ENCODE measurements at regions not wholly inside any gene's neighbourhood (a gene's known extent, or its start where the extent isn't known, plus 50 kb on each side); places are given as distances from the start of the nearest gene placed in this dataset.

DNA sequence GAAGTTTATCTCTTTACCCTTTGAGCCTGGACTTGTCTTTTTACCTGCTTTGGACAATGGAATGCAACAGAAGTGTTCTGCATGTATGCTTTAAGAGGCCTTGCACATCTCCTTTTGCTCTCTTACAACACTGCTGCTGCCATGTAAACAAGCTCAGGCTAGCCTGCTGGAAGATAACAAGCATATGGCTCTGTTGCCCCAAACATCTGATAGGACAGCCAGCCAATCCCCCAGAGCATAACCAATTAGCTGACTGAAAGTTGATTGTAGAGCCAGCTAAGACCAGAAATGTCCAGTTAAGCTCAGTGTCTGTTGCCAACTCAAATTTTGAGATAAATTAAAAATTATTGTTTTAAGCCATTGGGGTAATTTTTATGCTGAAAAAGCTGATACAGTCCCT, 510.6 kb upstream of the CNKSR2 start:
- no peak for DNase-seq (ENCODE audit: low read depth)

GRCh38 chrX:20861113-20861512, 513.1 kb upstream of the CNKSR2 start:
- no peak for DNase-seq (ENCODE audit: low read depth)

DNA sequence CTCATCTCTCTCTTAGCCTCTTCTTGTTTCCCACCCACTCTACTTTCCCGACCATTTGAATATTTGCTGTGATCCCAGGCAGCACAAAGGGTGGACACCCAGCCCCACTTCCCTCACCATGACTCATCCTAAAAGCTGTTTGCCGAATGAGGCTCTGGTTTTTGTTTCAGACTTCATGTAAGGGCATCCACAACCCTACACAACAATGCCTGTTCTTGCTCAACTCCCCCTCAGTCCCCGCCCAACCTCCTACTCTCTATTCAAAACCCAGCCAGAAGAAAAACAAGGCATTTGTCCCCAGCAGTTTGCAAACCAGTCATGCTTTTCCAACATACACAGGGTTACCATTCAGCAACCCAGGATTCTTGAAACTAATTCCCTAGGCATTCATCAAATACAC, 516.5 kb upstream of the CNKSR2 start:
- DNase-seq (ENCODE audit: low read depth): no peak

DNA sequence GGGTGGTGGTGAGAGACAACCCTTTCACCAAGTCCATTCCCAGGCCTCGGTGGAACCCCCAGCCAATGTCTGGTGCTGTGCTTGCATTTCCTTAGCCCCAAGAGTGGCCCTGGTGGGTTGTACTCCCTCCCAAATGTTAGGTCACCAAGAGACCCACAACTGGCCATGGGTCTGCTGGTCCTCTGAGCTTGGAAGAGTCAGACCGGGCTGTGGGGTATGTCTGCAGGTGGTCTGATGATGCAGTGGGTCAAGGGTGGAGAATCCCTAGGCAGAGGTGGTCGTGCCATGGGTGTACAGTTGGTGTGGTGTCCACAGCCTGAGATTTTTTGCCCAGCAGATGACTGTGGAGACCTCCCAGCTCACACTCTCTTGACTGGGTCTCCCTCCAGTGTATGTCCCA, 535.7 kb upstream of the CNKSR2 start:
- DNase-seq (ENCODE audit: low read depth): no peak

DNA sequence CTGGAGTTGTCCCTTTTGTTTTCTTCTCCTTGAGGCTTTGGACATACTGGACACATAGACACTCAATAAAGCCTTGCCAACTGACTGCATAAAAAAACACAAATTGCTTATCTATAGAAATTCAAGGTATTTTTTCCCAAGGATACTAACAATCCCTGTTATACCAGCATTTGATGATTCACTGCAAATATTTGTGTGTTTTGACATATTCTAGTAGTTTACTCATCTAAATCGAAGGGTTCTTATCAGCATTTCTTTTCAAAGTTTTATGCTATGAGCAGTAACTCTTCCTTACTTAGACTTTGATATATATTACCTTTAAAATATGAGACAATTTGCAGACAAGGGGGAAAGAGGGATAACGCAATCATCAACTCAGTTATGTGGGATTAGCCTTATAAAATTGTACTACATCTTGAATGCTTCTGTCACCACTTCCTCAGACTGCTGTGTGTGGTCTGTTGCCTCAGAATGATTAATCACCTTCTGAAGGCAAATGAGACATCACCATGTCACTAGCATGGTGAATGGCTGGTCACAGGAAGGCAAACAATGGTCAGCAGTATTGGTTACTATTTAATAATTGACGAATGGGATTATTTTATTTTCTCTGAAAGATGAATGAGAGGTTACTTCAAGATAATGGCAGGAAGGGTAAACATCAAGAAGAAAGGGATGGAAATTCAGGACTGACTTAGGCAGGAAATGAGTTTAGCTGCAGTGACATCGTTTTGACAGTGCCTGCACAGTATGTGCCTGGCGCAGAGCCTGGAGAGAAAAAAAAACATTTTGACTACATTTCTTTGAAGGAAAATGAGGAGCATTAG, 544.3 kb upstream of the CNKSR2 start:
- DNase-seq (ENCODE audit: low read depth): no peak

GRCh38 chrX:20825984-20826383, 548.2 kb upstream of the CNKSR2 start:
- DNase-seq (ENCODE audit: low read depth): no peak

DNA sequence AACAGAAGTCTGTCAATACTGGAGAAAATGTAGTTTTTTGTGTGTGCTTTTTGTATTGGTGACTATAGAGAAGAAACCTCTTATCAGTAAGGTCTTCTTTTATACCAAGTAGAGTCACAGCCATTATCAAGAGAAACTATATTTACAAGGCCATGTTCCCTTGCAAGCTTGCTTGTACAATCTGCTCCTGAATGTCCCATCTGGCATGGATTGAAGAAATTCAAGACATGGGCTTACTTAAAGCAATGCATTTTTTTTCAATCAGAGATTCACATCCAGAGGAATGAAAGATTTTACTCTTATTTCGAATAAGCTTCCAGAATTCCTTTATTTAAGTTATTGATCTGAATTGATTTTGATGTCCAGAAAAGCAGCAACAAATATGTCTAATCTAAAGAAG, 537.3 kb upstream of the RPS6KA3 start:
- no peak for DNase-seq (ENCODE audit: low read depth)

GRCh38 chrX:20802036-20802435, 535.3 kb upstream of the RPS6KA3 start:
- DNase-seq (ENCODE audit: low read depth): no peak

DNA sequence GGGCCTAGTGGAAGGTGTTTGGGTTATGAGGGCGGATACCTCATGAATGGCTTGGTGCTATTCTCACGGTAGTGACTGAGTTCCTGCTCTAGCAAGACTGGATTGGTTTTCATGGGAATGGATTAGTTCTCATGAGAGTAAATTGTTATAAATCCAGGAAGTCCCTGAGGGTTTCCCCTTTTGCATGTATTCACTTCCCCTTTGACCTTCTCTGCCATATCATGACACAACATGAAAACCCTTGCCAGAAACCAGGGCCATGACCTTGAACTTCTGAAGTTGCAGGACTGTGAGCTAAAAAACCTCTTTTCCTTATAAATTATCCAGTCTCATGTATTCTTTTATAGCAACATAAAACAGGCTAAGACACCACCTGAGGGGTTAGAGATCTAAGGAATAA, 529.7 kb upstream of the RPS6KA3 start:
- DNase-seq (ENCODE audit: low read depth): no peak

DNA sequence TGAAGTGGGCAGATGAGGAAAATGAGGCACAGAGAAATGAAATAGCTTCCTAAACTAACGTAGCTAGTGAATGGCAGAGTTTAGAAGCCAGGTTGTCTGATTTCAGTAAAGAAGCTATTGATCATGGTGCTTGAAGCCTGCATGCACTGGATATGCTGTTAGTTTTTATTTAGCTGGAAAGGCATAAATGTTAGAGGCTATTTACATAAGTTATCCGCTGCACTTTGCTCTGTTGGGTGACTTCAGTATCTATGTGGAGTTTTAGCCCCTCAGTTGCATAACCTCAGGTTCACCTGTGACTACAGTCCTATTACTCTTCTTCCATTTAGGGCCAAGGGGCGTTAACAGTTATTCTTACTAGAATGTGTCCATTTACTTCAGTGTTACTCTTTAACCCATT, 522.4 kb upstream of the RPS6KA3 start:
- DNase-seq (ENCODE audit: low read depth): no peak

DNA sequence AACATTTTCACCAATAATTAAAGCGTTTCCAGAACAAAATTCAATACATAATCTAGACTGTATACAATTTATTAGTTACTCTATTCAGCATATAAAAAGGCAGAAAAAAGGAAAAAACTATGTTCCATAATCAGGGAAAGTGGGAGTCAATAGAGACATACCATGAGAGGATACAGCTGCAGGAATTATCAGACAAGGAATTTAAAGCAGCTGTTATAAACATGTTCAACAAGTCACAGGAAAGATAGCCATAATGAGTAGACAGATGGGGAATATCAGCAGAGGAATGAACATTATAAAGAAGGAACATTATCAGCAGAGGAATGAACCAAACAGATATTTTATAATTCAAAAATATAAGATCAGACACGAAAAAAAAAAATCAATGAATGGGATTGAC, 500.6 kb upstream of the RPS6KA3 start:
- no peak for DNase-seq (ENCODE audit: low read depth)

- DNase-seq (ENCODE audit: low read depth): no peak
These were observed 489.9 kb upstream of the RPS6KA3 start for GRCh38 chrX:20756585-20756984.

DNA sequence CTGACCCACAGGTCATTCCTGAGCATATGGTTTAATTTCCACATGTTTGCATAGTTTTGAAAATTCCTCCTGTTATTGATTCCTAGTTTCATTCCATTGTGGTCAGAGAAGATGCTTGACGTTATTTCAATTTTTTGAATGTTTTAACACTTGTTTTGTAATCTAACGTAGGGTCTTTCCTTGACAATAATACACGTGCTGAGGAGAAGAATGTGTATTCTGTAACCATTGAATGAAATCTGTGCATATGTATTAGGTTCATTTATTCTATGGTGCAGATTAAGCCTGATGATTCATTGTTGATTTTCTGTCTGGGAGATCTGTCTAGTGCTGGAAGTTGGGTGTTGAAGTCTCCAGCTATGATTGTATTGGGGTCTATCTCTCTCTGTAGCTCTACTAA, 486.4 kb upstream of the RPS6KA3 start:
- no peak for DNase-seq (ENCODE audit: low read depth)

DNA sequence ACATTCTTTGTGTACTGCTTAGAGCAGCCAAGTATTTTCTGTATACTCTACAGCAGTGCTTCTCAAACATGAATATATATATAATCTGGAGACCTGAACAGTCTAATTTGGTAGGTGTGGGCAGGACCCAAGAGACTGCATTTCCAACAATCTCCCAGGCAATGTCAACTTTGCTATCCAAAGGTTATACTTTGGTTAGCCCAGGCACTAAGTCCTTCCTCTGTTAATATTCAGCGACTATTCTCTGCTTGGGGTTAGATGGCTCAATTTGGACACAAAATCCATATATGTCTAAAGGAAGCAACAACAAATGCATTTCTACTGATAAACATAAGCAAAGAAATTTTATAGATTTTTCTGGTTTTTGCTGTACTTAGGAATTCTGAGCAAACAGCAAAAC, 480.0 kb upstream of the RPS6KA3 start:
- no peak for DNase-seq (ENCODE audit: low read depth)

- DNase-seq (ENCODE audit: low read depth): no peak
These were observed 476.3 kb upstream of the RPS6KA3 start for GRCh38 chrX:20743046-20743445.

GRCh38 chrX:20742106-20742505, 475.4 kb upstream of the RPS6KA3 start:
- DNase-seq (ENCODE audit: low read depth): no peak

- DNase-seq (ENCODE audit: low read depth): no peak
These were observed 473.7 kb upstream of the RPS6KA3 start for GRCh38 chrX:20740443-20740842.

DNA sequence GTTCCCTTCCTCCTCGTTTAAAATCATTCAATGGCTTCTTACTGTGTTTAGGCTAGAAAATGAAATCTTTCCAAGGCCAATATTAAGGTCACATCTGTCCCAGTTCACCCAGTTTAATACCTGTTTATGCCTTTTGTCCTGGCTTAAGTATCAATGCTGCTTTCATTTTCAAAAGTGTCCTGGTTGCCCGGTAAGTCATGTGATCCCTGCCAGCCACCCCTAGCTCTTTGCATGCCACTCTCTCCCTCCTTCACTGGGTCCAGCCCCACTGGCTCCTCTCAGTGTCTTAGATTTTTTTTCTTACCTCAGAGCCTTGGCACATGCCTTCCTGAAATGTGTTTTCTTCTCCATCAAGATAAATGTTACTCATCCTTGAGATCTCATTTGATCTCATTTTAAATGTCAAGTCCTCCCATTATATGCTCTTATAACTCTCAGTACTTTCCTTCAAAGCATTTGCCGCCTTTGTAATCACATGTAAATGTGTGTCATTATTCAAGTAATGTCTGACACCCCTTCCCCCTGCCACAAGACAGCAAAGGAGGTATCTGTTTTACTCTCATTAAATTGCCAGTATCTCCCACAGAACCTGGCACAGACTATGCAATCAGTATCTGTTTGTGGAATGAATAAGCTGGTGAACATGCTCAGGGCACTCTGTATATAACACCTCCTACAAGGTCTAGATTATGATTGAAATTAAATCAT, 472.5 kb upstream of the RPS6KA3 start:
- DNase-seq (ENCODE audit: low read depth): no peak

- no peak for DNase-seq (ENCODE audit: low read depth)
These were observed 462.7 kb upstream of the RPS6KA3 start for GRCh38 chrX:20729416-20729815.

GRCh38 chrX:20727447-20727846, 460.7 kb upstream of the RPS6KA3 start:
- DNase-seq (ENCODE audit: low read depth): no peak

- DNase-seq (ENCODE audit: low read depth): no peak
These were observed 454.4 kb upstream of the RPS6KA3 start for GRCh38 chrX:20720954-20721626.

- no peak for DNase-seq (ENCODE audit: low read depth)
These were observed 452.1 kb upstream of the RPS6KA3 start for GRCh38 chrX:20718592-20719380.

Data from Daoy (cell line).